Erythroblast (primary cell): ENCODE measurements at regions not wholly inside any gene's neighbourhood (a gene's known extent, or its start where the extent isn't known, plus 50 kb on each side); places are given as distances from the start of the nearest gene placed in this dataset.

Experiments used
- GATA1 ChIP-seq: IDR thresholded peaks from 2 replicates; pipeline ENCODE4 v1.6.1; 2011; ENCODE audit warnings: low read depth, mild to moderate bottlenecking, control low read depth, low read length, moderate library complexity
- POLR2A ChIP-seq: IDR thresholded peaks from 2 replicates; pipeline ENCODE4 v1.6.1; 2011; ENCODE audit warnings: mild to moderate bottlenecking, low read length

- TF ChIP-seq POLR2A: no peak
- no peak for TF ChIP-seq GATA1
Measured at GRCh38 chr18:71362140-71362539, 1073.3 kb downstream of the SOCS6 start.
